Erythroblast (primary cell): ENCODE measurements at regions not wholly inside any gene's neighbourhood (a gene's known extent, or its start where the extent isn't known, plus 50 kb on each side); places are given as distances from the start of the nearest gene placed in this dataset.

Experiments
- GATA1 ChIP-seq: IDR thresholded peaks from 2 replicates; pipeline ENCODE4 v1.6.1; 2011; ENCODE audit warnings: low read depth, mild to moderate bottlenecking, control low read depth, low read length, moderate library complexity
- POLR2A ChIP-seq: IDR thresholded peaks from 2 replicates; pipeline ENCODE4 v1.6.1; 2011; ENCODE audit warnings: mild to moderate bottlenecking, low read length

DNA sequence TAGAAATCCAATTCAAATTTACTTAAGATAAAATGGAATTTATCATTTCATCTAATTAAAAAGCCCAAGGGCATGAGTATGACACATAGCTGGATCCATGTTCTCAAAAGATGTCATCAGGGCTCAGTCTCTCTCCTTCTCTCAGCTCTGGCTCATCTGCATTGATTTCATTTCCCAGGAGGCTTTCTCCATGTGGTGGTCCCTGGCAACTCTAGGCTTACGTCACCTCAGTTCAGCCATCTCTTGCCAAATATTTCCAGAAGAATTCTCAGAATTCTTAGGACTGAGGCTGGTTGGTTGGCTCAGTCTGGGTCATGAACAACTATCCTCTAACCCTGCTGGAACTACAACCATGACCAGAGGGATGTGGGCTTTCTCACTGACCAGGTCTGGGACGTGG is 65.3 kb downstream of the FOS start:
- TF ChIP-seq POLR2A (no peak), GATA1 (no peak)
